ENCODE measurements at regions not wholly inside any gene's neighbourhood (a gene's known extent, or its start where the extent isn't known, plus 50 kb on each side); places are given as distances from the start of the nearest gene placed in this dataset.

GRCh38 chr6:140045116-140045515 is 670.7 kb upstream of the CITED2 start:
- Histone ChIP-seq H2AFZ (ENCODE audit: low read length) (peak overlapping the region; percentile 12), H3K4me2 (ENCODE audit: insufficient read depth, low read length) (no peak overlapping the region), H3K27ac (ENCODE audit: low read depth, low read length) (no peak overlapping the region), H3K79me2 (ENCODE audit: insufficient read depth, low read length) (no peaks in the 10 kb centered on the region), H3K4me3 (ENCODE audit: insufficient read depth, low read length) (no peak overlapping the region), H4K20me1 (ENCODE audit: insufficient read depth, low read length) (no peaks in the 10 kb centered on the region), H3K9me3 (ENCODE audit: low read depth, low read length) (no peaks in the 10 kb centered on the region), H3K36me3 (ENCODE audit: insufficient read depth, low read length) (no peaks in the 10 kb centered on the region), H3K27me3 (ENCODE audit: insufficient read depth, low read length) (no peaks in the 10 kb centered on the region), H3K4me1 (ENCODE audit: insufficient read depth, low read length) (peaks cover 26% of the 10 kb centered on the region)
- no peak for TF ChIP-seq CTCF (IDR thresholded peaks at IDR 0.05; ENCODE audit: extremely low read depth, low read depth, low read length)
- no peak for DNase-seq (ENCODE audit: insufficient read length, low spot score, missing footprints)

GRCh38 chr6:140044626-140045025 is 670.2 kb upstream of the CITED2 start:
- no peaks in the 10 kb centered on the region for H3K9me3 ChIP-seq (ENCODE audit: low read depth, low read length)
- H2AFZ ChIP-seq (ENCODE audit: low read length), result no peak overlapping the region
- no peak for DNase-seq (ENCODE audit: insufficient read length, low spot score, missing footprints)
- no peaks in the 10 kb centered on the region for H3K79me2 ChIP-seq (ENCODE audit: insufficient read depth, low read length)
- TF ChIP-seq CTCF (IDR thresholded peaks at IDR 0.05; ENCODE audit: extremely low read depth, low read depth, low read length), result no peak
- H3K27ac ChIP-seq (ENCODE audit: low read depth, low read length), result peak overlapping the region; percentile 53
- H3K4me3 ChIP-seq (ENCODE audit: insufficient read depth, low read length), result no peak overlapping the region
- peaks cover 31% of the 10 kb centered on the region for H3K4me1 ChIP-seq (ENCODE audit: insufficient read depth, low read length)
- H4K20me1 ChIP-seq (ENCODE audit: insufficient read depth, low read length), result no peaks in the 10 kb centered on the region
- no peak overlapping the region for H3K4me2 ChIP-seq (ENCODE audit: insufficient read depth, low read length)
- H3K36me3 ChIP-seq (ENCODE audit: insufficient read depth, low read length), result no peaks in the 10 kb centered on the region
- no peaks in the 10 kb centered on the region for H3K27me3 ChIP-seq (ENCODE audit: insufficient read depth, low read length)

- Histone ChIP-seq H3K27me3 (ENCODE audit: insufficient read depth, low read length) (no peaks in the 10 kb centered on the region), H3K36me3 (ENCODE audit: insufficient read depth, low read length) (no peaks in the 10 kb centered on the region), H4K20me1 (ENCODE audit: insufficient read depth, low read length) (no peaks in the 10 kb centered on the region), H3K79me2 (ENCODE audit: insufficient read depth, low read length) (no peaks in the 10 kb centered on the region), H3K4me3 (ENCODE audit: insufficient read depth, low read length) (no peak overlapping the region), H3K4me1 (ENCODE audit: insufficient read depth, low read length) (peaks cover 32% of the 10 kb centered on the region), H2AFZ (ENCODE audit: low read length) (no peak overlapping the region), H3K9me3 (ENCODE audit: low read depth, low read length) (no peaks in the 10 kb centered on the region), H3K27ac (ENCODE audit: low read depth, low read length) (peak overlapping the region; percentile 53), H3K4me2 (ENCODE audit: insufficient read depth, low read length) (no peak overlapping the region)
- no peak for DNase-seq (ENCODE audit: insufficient read length, low spot score, missing footprints)
- TF ChIP-seq CTCF (IDR thresholded peaks at IDR 0.05; ENCODE audit: extremely low read depth, low read depth, low read length), result no peak
These were observed 669.4 kb upstream of the CITED2 start for GRCh38 chr6:140043762-140044378.

- Histone ChIP-seq H3K4me2 (ENCODE audit: insufficient read depth, low read length) (no peak overlapping the region), H4K20me1 (ENCODE audit: insufficient read depth, low read length) (no peaks in the 10 kb centered on the region), H3K79me2 (ENCODE audit: insufficient read depth, low read length) (no peaks in the 10 kb centered on the region), H2AFZ (ENCODE audit: low read length) (no peak overlapping the region), H3K4me3 (ENCODE audit: insufficient read depth, low read length) (no peak overlapping the region), H3K9me3 (ENCODE audit: low read depth, low read length) (no peaks in the 10 kb centered on the region), H3K27me3 (ENCODE audit: insufficient read depth, low read length) (no peaks in the 10 kb centered on the region), H3K4me1 (ENCODE audit: insufficient read depth, low read length) (peaks cover 32% of the 10 kb centered on the region), H3K27ac (ENCODE audit: low read depth, low read length) (peak overlapping the region; percentile 53), H3K36me3 (ENCODE audit: insufficient read depth, low read length) (no peaks in the 10 kb centered on the region)
- TF ChIP-seq CTCF (IDR thresholded peaks at IDR 0.05; ENCODE audit: extremely low read depth, low read depth, low read length), result no peak
- peak; percentile 18 for DNase-seq (ENCODE audit: insufficient read length, low spot score, missing footprints)
These were observed 668.9 kb upstream of the CITED2 start for GRCh38 chr6:140043357-140043756.
